NCI-H146 treated with DMSO at 0.1 percent for 48 hours (cell line): ENCODE measurements at regions not wholly inside any gene's neighbourhood (a gene's known extent, or its start where the extent isn't known, plus 50 kb on each side); places are given as distances from the start of the nearest gene placed in this dataset.

Experiments used
- DNase-seq: peaks from one replicate; lab custom pipeline; 2025; ENCODE audit not compliant: unreplicated experiment; lab: John Stamatoyannopoulos, UW

DNA sequence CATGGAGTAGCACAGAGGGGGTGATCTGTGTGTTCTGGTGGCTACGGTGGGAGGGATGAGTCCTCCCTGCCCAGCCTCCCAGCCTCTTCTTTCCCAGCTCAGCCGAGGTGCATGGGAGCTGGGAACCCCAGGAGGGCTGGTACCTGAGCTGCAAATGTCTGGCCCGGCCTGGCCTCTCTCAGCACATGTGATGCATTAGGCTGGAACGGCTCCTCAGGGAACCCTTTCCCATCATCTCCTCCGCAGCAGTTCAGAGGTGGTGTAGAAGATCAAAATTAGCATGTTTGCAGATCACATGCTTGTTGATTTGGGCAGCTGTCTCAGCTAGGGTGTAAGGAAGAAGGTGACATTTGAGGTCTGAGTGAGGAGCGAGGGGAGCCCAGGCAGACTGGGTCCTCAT, 126.6 kb downstream of the EMX2 start:
- DNase-seq: no peak

DNA sequence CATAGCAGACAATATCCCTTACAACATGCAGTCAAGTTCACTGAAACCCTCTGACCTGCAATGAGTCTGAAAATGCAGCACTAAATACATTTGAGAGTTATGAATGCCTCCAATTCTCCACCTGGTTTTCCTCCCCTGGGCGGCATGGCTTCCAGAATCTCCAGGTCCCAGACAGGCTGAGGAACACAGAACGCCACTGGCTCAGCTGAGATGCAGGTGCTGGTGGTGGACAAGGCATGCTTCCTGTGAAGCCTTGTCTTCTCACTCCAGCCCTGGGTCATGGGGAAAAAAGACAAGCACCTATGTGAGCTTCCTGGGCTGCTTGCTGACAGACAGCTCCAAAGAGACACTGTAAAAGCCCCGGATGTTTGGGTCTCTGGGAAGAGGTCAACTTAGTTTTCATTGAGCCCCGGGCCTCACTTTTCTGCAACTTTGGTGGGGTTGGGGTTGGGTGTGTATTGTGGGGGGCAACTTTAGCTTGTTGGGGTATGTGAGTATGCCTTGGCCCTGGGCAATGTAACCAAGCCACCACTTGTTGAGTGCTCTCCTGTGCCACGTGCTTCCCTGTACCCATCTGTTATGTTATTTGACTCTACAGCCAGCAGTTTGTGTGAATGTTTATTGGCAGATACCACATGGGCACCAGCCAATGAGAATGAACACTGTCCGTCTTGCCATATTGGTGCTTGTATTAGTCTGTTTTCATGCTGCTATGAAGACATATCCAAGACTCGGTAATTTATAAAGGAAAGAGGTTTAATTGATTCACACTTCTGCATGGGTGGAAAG, 127.8 kb downstream of the EMX2 start:
- no peak for DNase-seq

DNA sequence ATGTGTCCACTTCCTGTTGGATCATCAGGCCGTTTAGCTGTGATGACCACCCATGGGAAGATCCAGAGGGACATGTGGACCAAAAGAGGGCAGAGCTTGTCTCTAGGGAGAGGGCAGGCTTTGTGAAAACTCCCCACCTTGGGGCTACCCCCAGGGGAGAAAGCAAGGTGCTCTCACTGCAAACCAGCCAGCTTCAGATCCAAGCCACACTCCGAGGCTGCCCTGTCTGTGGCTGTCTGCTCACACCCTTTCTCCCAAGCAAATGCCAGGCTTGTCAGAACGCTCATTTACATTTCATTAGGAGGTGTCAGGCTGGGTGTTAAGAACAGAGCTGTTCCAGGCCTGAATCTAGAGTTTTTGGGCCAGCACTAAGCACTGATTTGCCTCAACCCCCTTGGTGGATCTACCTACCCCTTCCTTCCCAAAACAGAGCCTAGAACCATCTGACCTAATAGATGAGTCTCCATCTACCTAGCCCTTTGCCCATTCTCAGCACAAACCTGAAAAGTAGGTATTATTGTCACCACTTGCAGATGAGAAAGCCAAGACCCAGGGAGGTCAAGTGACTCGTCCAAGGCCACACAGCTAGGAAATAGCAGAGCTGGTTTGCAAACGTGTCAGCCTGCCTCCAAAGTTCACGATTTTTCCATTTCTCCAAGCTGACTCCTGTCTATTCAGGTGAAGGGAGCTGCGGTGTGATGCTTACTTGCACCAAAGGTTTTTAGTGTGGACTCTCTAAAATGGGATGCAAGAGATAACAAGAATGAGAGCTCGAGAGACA, 130.9 kb downstream of the EMX2 start:
- no peak for DNase-seq

DNA sequence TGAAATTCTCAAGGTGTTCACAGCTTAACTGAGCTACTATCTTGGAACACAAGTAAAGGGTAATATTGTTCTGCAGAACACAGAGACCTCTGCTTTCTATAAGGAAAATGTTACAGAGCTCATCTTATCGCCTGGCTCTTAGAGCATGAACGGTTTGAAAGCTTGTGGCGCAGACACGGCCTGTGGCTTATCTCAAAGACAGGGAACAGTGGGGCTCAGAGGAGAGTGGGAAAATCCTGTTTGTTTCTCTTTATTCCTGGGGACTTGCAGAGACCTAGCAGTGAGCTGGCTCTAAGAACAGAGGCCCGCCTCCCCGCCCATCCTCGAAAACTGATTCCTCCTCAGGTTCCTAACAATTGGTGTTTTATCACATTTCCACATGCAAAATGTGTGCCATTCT, 131.7 kb downstream of the EMX2 start:
- DNase-seq: no peak

GRCh38 chr10:117674646-117675045, 132.1 kb downstream of the EMX2 start:
- no peak for DNase-seq

DNA sequence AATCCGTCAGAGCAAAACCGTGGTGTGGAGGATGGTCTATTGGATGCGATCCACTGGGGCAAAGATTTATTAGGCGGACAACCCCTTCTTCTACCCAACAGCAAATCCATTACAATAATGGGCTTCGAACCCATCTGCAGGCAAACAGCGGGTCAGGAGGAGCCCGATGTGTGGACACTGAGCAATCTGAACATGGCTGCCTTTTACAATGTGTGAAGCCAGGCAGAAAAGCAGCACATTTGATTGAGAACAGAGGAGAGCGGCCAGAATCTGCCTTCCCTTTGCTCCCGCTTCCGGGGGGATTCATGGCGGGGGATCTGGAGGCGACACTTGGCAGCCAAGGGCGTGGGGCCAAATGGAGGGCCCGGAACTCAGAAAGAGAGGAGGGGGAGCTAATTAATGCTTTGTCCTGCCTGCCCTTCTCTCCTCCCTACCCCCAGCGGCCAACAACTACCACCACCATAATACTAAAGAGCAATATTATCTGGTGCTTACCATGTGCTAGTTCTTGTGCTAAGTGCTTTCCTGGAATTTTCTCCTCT, 133.0 kb downstream of the EMX2 start:
- no peak for DNase-seq

GRCh38 chr10:117677239-117677638, 134.7 kb downstream of the EMX2 start:
- no peak for DNase-seq

DNA sequence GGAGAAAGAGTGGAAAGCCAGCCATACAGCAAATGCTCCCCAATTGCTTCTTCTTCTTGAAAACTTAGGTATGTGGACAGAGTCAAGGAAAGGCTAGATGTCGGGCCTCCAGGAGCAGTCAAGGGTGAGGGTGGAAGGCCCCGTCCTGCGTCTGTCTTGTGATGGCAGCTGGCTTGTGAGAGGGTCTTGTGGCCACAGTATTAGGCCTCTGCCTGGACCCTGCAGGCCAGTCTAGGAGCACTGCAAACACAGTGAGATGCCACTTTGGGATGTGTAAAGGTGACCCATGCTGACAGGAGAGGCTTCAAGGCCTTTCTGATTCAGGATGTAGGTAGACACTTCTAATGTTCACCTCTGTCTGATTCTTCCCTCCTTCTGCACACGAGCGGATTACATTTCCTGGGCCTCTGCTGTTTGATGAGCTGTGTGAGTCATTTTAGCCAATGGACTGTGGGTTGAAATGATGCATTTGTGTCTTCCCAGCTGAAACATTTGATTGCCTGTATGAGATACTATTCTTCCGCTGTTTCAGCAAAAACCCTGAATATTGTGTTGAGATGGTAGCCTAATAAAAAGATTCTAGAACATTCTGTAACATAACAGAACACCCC, 135.4 kb downstream of the EMX2 start:
- DNase-seq: no peak

- DNase-seq: no peak
Measured at GRCh38 chr10:117680601-117681000, 138.1 kb downstream of the EMX2 start.

GRCh38 chr10:117681104-117681503, 138.6 kb downstream of the EMX2 start:
- no peak for DNase-seq

- no peak for DNase-seq
Measured at GRCh38 chr10:117684046-117684610, 141.6 kb downstream of the EMX2 start.

DNA sequence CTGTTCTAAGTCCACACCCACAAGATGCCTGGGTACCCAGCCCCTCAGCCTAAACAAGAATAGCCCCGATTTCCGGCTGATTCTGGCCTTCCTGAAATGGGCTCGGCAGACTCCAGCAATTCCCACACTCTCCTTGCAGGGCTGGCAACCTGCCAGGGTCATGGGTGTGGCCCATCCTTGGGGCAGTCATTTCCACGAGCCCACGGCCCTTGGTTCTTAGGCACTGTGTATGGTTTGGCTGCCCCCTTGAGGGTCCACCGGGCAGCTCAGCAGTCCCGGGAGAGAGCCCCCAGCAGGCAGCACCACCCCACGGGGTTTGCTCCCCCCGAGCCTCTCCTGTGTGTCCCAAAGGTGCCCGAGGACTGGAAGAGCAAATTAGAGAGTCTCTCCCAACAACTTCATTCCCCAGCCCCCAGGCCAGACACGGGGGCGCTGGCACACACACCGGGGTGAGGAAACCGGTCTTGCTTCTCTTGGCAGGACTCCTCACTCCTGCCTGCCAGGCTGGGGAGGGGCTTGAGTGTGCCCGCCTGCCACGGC, 142.2 kb downstream of the EMX2 start:
- no peak for DNase-seq

GRCh38 chr10:117685431-117685830, 142.9 kb downstream of the EMX2 start:
- no peak for DNase-seq

DNA sequence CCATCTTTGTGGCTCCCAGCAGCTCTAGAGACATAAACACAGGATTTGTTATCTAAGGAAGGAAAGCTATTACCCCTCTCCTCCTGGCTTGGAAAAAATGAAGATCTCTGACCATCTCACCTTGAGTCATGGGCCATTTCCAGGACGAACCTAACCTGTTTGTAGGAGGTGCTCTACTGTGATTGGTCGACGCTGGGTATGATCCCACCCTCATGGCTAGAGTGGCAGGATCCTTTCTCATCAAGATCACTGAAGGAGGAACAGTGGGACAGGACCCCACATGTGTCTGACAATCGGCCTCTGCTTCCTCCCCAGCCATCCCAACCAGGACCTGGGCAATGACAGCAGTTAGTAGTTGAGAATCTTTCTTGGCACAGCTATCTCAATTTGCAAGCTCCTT, 144.1 kb downstream of the EMX2 start:
- DNase-seq: no peak

DNA sequence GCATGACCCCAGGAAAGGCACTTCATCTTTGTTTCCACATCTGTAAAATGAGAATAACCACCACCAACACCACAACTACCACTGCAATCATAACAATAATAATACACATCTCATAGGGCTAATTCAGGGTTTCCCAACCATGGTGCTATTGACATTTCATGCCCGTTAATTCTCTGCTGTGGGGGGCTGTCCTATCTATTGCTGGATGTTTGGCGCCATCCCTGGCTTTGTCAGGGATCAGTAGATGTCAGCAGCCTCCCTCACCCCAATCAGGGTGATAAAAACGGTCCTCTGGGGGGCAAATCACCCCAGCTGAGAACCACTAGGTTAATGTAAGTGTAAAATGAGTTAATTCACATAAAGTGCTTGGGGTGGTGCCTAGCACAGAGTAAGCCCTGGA, 145.8 kb downstream of the EMX2 start:
- DNase-seq: no peak

- DNase-seq: no peak
Measured at GRCh38 chr10:117689566-117689965, 147.0 kb downstream of the EMX2 start.

- DNase-seq: no peak
Measured at GRCh38 chr10:117690359-117690758, 147.8 kb downstream of the EMX2 start.

DNA sequence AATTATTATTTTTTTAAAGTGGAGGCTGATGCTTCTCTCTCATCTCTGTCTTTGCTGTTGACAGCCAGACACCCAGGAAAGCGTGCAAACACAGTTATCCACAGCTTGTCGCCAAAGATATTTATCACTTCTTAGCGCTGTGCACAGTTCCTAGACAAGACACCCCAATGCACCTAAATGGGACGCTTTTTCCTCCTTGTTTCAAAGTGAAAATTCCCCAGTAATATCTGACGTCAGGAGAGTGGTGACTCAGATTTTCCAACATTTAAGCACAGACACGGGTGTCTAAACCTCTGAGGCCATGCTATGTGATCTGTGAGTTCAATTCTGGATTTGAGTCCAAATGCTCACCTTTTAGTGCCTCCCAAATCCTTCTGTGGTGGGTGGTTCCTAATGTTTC, 151.6 kb downstream of the EMX2 start:
- DNase-seq: no peak

- no peak for DNase-seq
Measured at GRCh38 chr10:117697402-117697801, 154.9 kb downstream of the EMX2 start.

GRCh38 chr10:117698809-117699208, 156.3 kb downstream of the EMX2 start:
- no peak for DNase-seq

DNA sequence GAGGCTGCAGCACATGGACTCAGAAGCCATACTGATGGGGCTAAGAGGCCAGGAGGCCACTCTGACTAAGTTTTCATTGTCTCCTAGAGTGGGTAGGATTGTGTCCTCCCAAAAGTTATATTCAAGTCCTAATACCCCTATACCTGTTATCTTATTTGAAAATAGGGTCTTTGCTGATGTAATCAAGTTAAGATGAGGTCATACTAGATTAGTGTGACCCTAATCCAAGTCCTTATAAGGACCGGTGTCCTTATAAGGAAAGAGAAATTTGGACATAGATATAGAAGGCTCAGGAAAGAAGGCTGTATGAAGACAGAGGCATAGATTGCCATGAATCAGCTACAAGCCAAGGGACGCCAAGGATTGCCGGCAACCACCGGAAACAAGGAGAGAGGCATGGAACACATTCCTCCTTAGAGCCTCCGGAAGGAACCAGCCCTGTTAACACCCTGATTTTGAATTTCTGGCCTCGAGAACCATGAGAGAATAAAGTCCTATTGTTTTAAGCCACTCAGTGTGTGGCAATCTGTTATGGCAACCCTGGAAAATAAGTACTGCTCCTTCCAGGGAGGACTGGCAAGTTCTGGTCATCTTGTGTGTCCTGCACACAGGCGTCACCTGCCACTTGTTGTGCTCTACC, 157.0 kb downstream of the EMX2 start:
- no peak for DNase-seq
